Lung (tissue), 11 donors: ENCODE measurements at regions not wholly inside any gene's neighbourhood (a gene's known extent, or its start where the extent isn't known, plus 50 kb on each side); places are given as distances from the start of the nearest gene placed in this dataset.
"Not testable (repeated sequence)": the region's sequence is repeated elsewhere in the genome, so short reads cannot be mapped to it uniquely, and the experiment has no call there.

ENCODE experiments used
- ATAC-seq: fragments of 200-7000 bp; cut with Tn5 transposase; one replicate; pipeline ENCODE4 v1.9.1; 2020; ENCODE audit warnings: moderate number of reproducible peaks; ENCODE audit not compliant: insufficient read depth, low FRiP score
- DNase-seq, 3 donors: peaks; one replicate each; pipeline ENCODE4 v3.0.0-alpha.2; 2013 to 2017
- H3K27ac ChIP-seq, 2 donors: one replicate each; pipeline ENCODE4 v1.5.1; 2013; ENCODE audit warnings: mild to moderate bottlenecking in 2 of 2, moderate library complexity in 2 of 2, control low read depth in 1 of 2, inconsistent platforms in 1 of 2, low read depth in 1 of 2, low read length in 1 of 2
- H3K27me3 ChIP-seq, 3 donors: one replicate each; pipeline ENCODE4 v1.5.1; 2013; ENCODE audit warnings: low read length in 2 of 3; ENCODE audit not compliant: control insufficient read depth in 3 of 3, insufficient read depth in 3 of 3
- H3K36me3 ChIP-seq, 4 donors: one replicate each; pipeline ENCODE4 v1.5.1; 2013; ENCODE audit warnings: low read length in 4 of 4, mild to moderate bottlenecking in 1 of 4, moderate library complexity in 1 of 4; ENCODE audit not compliant: control insufficient read depth in 4 of 4, insufficient read depth in 4 of 4
- H3K4me1 ChIP-seq, 5 donors: one replicate each; pipeline ENCODE4 v1.5.1; 2013; ENCODE audit warnings: low read length in 5 of 5, mild to moderate bottlenecking in 2 of 5, moderate library complexity in 1 of 5; ENCODE audit not compliant: control insufficient read depth in 5 of 5, insufficient read depth in 5 of 5
- H3K4me3 ChIP-seq: one replicate; pipeline ENCODE4 v1.5.1; 2013; ENCODE audit warnings: mild to moderate bottlenecking, control low read depth, moderate library complexity
- H3K9ac ChIP-seq, 2 donors: one replicate each; pipeline ENCODE4 v1.5.1; 2013; ENCODE audit warnings: low read length in 2 of 2, control low read depth in 1 of 2; ENCODE audit not compliant: insufficient read depth in 1 of 2
- H3K9me3 ChIP-seq, 4 donors: one replicate each; pipeline ENCODE4 v1.5.1; 2013; ENCODE audit warnings: low read length in 3 of 4, mild to moderate bottlenecking in 1 of 4, moderate library complexity in 1 of 4; ENCODE audit not compliant: control insufficient read depth in 4 of 4, insufficient read depth in 3 of 4
- WGBS, 2 donors: extraction: QIAGEN DNeasy Blood & Tissue Kit; methylation state at CpG; one replicate each; pipeline ENCODE4 v1.1.7; 2013; 5-methylcytosine and 5-hydroxymethylcytosine counted together
- TF ChIP-seq, protein P1 (sequence below): IDR thresholded peaks from 2 replicates; pipeline ENCODE4 v1.5.1; 2012; ENCODE audit warnings: mild to moderate bottlenecking; ENCODE audit errors: control extremely low read depth, extremely low read depth
- donor health status: control.
- donor health status: control.
- donor health status: Bipolar disorder and iron deficiency.
- donor health status: healthy.
- donor health status: DM: yes; HTN: yes; CAD: no.

DNA sequence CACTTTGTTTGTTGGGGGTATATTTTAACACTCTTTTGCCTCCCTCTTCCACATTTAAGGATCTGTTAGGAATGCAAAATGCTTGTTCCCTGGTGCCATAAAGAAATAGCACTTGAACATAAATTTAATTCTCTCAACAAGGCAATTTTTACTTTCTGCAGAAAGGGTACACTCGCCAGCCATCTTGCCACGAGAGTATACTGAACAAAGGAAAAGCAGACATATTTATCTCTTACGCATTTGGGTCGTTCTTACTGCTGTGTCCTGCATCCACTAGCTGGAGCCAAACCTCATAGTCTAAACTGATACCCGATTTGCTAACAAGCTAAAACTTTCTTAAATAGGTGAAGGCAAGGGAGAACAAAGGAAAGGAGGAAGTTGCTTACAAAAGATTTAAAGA lies 129.5 kb downstream of the B3GNT2 start:
- Histone ChIP-seq H3K36me3 (no peaks in the 10 kb centered on the region), H3K9me3 (no peaks in the 10 kb centered on the region), H3K27me3 (no peaks in the 10 kb centered on the region), H3K9ac (no peak overlapping the region), H3K4me1 (no peaks in the 10 kb centered on the region), H3K4me3 (no peak overlapping the region), H3K27ac (no peak overlapping the region)
- ATAC-seq (no peak), DNase-seq (no peak)
- TF ChIP-seq, protein P1, sequence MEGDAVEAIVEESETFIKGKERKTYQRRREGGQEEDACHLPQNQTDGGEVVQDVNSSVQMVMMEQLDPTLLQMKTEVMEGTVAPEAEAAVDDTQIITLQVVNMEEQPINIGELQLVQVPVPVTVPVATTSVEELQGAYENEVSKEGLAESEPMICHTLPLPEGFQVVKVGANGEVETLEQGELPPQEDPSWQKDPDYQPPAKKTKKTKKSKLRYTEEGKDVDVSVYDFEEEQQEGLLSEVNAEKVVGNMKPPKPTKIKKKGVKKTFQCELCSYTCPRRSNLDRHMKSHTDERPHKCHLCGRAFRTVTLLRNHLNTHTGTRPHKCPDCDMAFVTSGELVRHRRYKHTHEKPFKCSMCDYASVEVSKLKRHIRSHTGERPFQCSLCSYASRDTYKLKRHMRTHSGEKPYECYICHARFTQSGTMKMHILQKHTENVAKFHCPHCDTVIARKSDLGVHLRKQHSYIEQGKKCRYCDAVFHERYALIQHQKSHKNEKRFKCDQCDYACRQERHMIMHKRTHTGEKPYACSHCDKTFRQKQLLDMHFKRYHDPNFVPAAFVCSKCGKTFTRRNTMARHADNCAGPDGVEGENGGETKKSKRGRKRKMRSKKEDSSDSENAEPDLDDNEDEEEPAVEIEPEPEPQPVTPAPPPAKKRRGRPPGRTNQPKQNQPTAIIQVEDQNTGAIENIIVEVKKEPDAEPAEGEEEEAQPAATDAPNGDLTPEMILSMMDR = no peak
- WGBS, 2 donors = 84 to 92% methylated on average over 5 of the region's 5 CpGs

DNA sequence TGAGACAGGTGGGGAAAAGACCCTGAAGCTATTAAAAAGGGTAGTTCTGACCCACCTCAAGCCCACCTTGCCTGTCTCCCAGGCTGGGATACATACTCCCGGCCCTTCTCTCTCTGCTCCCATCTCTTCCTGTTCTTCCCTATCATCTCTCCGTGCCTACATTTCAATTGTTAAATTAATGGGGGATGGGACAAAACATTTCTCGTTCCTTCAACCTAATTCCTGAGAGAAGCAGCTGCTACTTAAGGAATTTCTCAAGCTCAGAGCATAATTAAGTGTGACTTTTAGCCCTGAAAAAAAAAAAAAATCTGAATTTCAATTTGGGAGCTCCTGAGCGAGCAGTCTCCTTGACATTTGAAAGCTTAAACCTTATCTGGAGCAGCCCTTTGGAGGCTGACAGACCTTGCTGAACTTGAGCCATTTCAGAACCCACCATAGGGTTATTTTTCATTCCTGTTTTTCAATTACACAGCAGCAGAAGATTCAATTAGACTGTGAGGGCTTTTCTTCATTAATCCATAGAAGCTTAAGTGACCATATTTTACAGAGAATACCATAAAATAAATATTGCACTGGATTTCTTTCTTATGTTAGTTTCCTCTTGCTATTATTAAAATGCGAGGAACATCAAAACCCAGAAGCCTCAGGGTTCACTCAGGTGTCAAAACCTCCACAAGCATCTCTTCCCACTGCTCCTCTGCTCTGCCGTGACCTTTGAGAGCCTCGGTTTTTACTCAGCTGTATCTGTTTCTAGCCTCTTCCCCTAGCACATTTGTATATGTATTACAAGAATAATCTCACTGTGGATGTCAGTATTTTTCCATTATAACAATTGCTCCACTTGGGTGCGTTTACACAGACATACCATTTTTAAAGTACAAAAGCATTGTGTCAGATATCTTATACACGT lies 125.7 kb downstream of the B3GNT2 start:
- H3K9me3 ChIP-seq = no peaks in the 10 kb centered on the region
- no peaks in the 10 kb centered on the region for H3K4me1 ChIP-seq
- no peaks in the 10 kb centered on the region for H3K36me3 ChIP-seq
- DNase-seq (no peak), ATAC-seq (no peak)
- H3K27me3 ChIP-seq = no peaks in the 10 kb centered on the region
- H3K9ac ChIP-seq = no peak overlapping the region
- 70 to 86% methylated on average over 9 of the region's 9 CpGs for WGBS, 2 donors
- no peak overlapping the region for H3K27ac ChIP-seq
- TF ChIP-seq, protein P1 = no peak
- no peak overlapping the region for H3K4me3 ChIP-seq

DNA sequence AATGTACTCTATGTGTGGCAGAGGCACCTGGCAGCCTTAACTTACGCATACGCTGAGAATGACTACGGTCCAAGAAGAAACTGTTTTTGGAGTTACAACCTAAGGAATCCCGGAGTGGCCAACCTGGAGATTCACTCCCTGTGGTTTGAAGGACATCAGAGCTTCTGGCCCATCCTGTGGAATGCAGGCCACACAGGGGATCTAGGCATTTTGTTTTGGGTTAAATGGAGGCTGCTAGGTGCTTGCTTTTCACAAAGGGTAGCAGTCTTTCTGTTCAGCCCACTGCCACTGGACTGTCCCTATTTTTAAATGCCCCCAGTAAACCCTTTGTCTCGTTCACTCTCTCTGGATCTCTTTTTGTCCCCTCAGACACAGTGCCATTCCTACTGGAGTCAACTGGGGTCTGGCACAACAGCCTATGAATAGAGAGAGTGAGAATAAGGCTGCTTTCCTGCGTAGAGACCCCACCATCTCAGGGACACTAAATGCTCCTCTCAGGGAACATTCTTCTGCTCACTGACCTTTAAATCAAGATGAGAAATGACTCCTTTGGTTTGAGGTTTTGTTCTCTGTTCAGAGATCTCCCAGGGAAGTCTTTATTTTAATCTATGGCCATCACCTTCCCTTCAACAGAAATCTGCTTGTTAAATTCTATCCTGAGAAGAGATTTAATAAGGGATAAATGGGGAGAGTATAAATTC lies 124.9 kb downstream of the B3GNT2 start:
- Histone ChIP-seq H3K27ac (no peak overlapping the region), H3K4me3 (no peak overlapping the region), H3K9ac (no peak overlapping the region), H3K9me3 (no peaks in the 10 kb centered on the region), H3K27me3 (no peaks in the 10 kb centered on the region), H3K4me1 (no peaks in the 10 kb centered on the region), H3K36me3 (no peaks in the 10 kb centered on the region)
- no peak for ATAC-seq
- TF ChIP-seq, protein P1 = no peak
- no peak for DNase-seq
- 85 to 91% methylated on average over 6 of the region's 6 CpGs for WGBS, 2 donors

DNA sequence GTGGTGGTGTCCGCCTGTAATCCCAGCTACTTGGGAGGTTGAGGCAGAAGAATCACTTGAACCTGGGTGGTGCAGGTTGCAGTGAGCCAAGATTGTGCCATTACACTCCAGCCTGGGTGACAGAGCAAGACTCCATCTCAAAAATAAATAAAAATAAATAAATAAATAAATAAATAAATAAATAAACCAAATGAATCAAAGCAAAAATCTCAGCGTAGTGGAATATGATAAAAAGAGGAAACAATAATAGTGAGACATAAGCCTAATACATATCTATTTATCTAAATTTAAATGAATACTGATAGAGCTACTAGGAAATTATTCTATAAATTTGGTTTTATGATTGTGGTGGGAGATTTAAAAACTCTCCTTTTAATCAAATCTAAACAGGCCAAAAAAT lies 124.2 kb downstream of the B3GNT2 start:
- not testable (repeated sequence) for H3K9me3 ChIP-seq, DNase-seq, H3K36me3 ChIP-seq, H3K9ac ChIP-seq, H3K27me3 ChIP-seq, H3K4me3 ChIP-seq, ATAC-seq, H3K4me1 ChIP-seq, H3K27ac ChIP-seq
- 99% methylated on average over 2 of the region's 2 CpGs for WGBS, 2 donors
